Activated CD8-positive, alpha-beta T cell treated with anti-CD3 and anti-CD28 coated beads, Interleukin-2, amount 10 ng/mL, durations not matched to agents 7 days and 5 days (primary cell): ENCODE measurements at regions not wholly inside any gene's neighbourhood (a gene's known extent, or its start where the extent isn't known, plus 50 kb on each side); places are given as distances from the start of the nearest gene placed in this dataset.

ENCODE experiments used
- ATAC-seq: fragments of 150-1000 bp; cut with Tn5 transposase; one replicate; pipeline ENCODE4 v1.10.0; 2021; ENCODE audit warnings: moderate library complexity
- CTCF ChIA-PET: fragments of 350-600 bp; sonication (Branson Sonifier 250); formaldehyde crosslinking; loops from one replicate; lab custom pipeline; 2021; ENCODE audit warnings: antibody characterized with exemption; lab: Charles Lee
- POLR2A ChIA-PET: fragments of 350-600 bp; sonication (Branson Sonifier 250); formaldehyde crosslinking; loops from one replicate; lab custom pipeline; 2021; ENCODE audit warnings: antibody characterized with exemption; lab: Charles Lee
- DNase-seq: peaks from one replicate; pipeline ENCODE4 v3.0.0-alpha.2; 2020
- H3K27ac Mint-ChIP-seq: one replicate; pipeline ENCODE4 v1.8.0; 2021; ENCODE audit warnings: mild to moderate bottlenecking, mixed read lengths
- H3K27me3 Mint-ChIP-seq: one replicate; pipeline ENCODE4 v1.8.0; 2021; ENCODE audit warnings: low read depth, mixed read lengths
- H3K36me3 Mint-ChIP-seq: one replicate; pipeline ENCODE4 v1.8.0; 2021; ENCODE audit warnings: low read depth, mixed read lengths
- H3K4me1 Mint-ChIP-seq: one replicate; pipeline ENCODE4 v1.8.0; 2021; ENCODE audit warnings: low read depth, mixed read lengths
- H3K4me3 Mint-ChIP-seq: one replicate; pipeline ENCODE4 v1.8.0; 2021; ENCODE audit warnings: mild to moderate bottlenecking, mixed read lengths
- H3K9me3 Mint-ChIP-seq: one replicate; pipeline ENCODE4 v1.8.0; 2022; ENCODE audit warnings: mixed read lengths; ENCODE audit not compliant: insufficient read depth

DNA sequence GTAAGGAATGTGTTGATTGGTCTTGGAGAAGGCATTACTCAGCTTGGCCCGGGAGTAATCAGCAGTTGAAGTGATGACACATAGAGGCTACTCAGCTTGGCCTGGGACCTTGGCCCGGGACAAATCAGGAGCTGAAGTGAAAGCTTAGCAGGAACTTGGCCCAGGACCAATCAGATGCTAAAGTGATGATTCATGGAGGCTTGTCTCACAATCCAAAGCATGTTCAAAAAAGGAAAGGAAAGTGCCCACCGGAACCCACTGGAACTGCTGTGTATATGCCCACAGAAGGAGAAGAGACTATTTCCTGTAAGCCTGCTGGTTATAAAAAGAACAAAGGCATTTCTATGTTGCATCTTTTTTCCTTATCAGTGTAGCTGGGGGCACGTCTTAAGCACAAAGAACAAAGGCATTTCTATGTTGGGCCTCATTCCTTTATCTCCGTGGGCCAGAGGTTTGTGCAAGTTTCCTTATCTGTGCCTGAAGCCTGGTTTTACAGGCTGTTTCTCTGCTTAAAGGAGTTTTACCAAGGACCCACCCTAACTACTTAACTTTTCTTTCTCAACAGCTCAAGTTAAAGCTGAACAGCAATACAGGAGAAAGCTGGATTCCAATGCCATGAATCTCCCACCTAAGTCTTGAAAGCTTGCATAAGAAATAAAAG, 1176.7 kb downstream of the NLGN4X start:
- Mint-ChIP-seq H3K27me3 (no peaks in the 10 kb centered on the region), H3K27ac (no peak overlapping the region), H3K4me1 (no peaks in the 10 kb centered on the region), H3K9me3 (no peaks in the 10 kb centered on the region), H3K4me3 (no peak overlapping the region), H3K36me3 (no peaks in the 10 kb centered on the region)
- CTCF ChIA-PET = no interaction called here
- POLR2A ChIA-PET = no interaction called here
- DNase-seq = no peak
- ATAC-seq = no peak

- ChIA-PET POLR2A (no interaction called here), CTCF (no interaction called here)
- no peaks in the 10 kb centered on the region for H3K4me1 Mint-ChIP-seq
- DNase-seq = no peak
- no peaks in the 10 kb centered on the region for H3K36me3 Mint-ChIP-seq
- H3K27me3 Mint-ChIP-seq = no peaks in the 10 kb centered on the region
- H3K9me3 Mint-ChIP-seq = no peaks in the 10 kb centered on the region
- no peak overlapping the region for H3K27ac Mint-ChIP-seq
- no peak for ATAC-seq
- no peak overlapping the region for H3K4me3 Mint-ChIP-seq
These were observed 1186.1 kb downstream of the NLGN4X start for GRCh38 chrX:5042563-5042962.

- Mint-ChIP-seq H3K27me3 (no peaks in the 10 kb centered on the region), H3K4me3 (no peak overlapping the region), H3K27ac (no peak overlapping the region), H3K9me3 (no peaks in the 10 kb centered on the region), H3K4me1 (no peaks in the 10 kb centered on the region), H3K36me3 (no peaks in the 10 kb centered on the region)
- POLR2A ChIA-PET = no interaction called here
- DNase-seq = no peak
- no peak for ATAC-seq
- CTCF ChIA-PET = no interaction called here
These were observed 1196.9 kb downstream of the NLGN4X start for GRCh38 chrX:5031792-5032191.

DNA sequence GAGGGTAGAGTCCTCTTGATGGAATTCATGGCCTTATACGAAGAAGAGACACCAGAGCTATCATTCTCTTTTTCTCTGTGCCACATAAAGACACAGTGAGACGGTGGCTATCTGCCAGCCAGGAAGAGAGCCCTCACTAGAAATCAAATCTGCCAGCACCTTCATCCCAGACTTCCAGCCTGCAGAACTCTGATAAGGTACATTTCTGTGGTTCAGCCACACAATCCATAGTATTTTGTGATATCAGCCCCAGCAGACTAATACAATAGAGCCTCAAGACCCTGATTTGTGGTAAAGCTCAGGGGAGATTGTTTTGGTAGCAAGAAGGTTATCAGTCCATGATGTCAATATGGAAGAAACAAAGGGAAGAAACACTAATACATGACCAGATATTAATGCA, 1213.2 kb downstream of the NLGN4X start:
- H3K27me3 Mint-ChIP-seq = no peaks in the 10 kb centered on the region
- ChIA-PET POLR2A (no interaction called here), CTCF (no interaction called here)
- H3K4me1 Mint-ChIP-seq = no peaks in the 10 kb centered on the region
- ATAC-seq = no peak
- no peak for DNase-seq
- H3K27ac Mint-ChIP-seq = no peak overlapping the region
- no peak overlapping the region for H3K4me3 Mint-ChIP-seq
- H3K36me3 Mint-ChIP-seq = no peaks in the 10 kb centered on the region
- H3K9me3 Mint-ChIP-seq = no peaks in the 10 kb centered on the region

GRCh38 chrX:4994855-4995254, 1233.8 kb downstream of the NLGN4X start:
- H3K27ac Mint-ChIP-seq = no peak overlapping the region
- ChIA-PET CTCF (no interaction called here), POLR2A (no interaction called here)
- DNase-seq (no peak), ATAC-seq (no peak)
- H3K4me1 Mint-ChIP-seq = no peaks in the 10 kb centered on the region
- no peaks in the 10 kb centered on the region for H3K36me3 Mint-ChIP-seq
- no peak overlapping the region for H3K4me3 Mint-ChIP-seq
- H3K27me3 Mint-ChIP-seq = no peaks in the 10 kb centered on the region
- H3K9me3 Mint-ChIP-seq = peaks cover 5% of the 10 kb centered on the region

GRCh38 chrX:4978613-4979012, 1250.1 kb downstream of the NLGN4X start:
- ChIA-PET CTCF (no interaction called here), POLR2A (no interaction called here)
- Mint-ChIP-seq H3K36me3 (no peaks in the 10 kb centered on the region), H3K27ac (no peak overlapping the region), H3K9me3 (no peaks in the 10 kb centered on the region), H3K4me1 (no peaks in the 10 kb centered on the region), H3K4me3 (no peak overlapping the region), H3K27me3 (no peaks in the 10 kb centered on the region)
- DNase-seq = no peak
- ATAC-seq = no peak

DNA sequence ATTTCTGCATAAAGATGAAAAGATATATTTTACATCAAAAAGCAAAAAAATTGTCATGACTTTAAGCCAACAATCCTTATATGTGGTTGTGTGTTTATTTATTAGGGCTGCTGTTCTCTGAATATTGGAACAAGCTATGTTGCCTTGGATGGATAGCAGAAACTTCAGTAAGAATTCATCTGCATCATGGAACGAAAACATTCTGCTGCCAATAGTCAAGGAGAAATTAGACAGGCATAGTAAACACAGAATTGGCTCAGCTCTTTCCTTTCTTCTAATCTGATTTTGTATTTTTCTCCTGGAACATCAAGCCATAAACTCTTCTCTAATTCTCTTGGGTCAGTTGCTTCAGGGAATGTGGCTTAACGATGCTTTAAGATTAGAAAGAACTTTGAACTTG, 1257.0 kb downstream of the NLGN4X start:
- no peaks in the 10 kb centered on the region for H3K27me3 Mint-ChIP-seq
- H3K27ac Mint-ChIP-seq = no peak overlapping the region
- H3K36me3 Mint-ChIP-seq = no peaks in the 10 kb centered on the region
- no peaks in the 10 kb centered on the region for H3K4me1 Mint-ChIP-seq
- CTCF ChIA-PET = no interaction called here
- no peak for ATAC-seq
- DNase-seq = no peak
- POLR2A ChIA-PET = no interaction called here
- H3K4me3 Mint-ChIP-seq = no peak overlapping the region
- H3K9me3 Mint-ChIP-seq = peaks cover 4% of the 10 kb centered on the region

GRCh38 chrX:4964112-4964511, 1250.7 kb upstream of the PRKX start:
- Mint-ChIP-seq H3K4me3 (no peak overlapping the region), H3K36me3 (no peaks in the 10 kb centered on the region), H3K27ac (no peak overlapping the region), H3K9me3 (peaks cover 6% of the 10 kb centered on the region), H3K27me3 (no peaks in the 10 kb centered on the region), H3K4me1 (no peaks in the 10 kb centered on the region)
- no peak for DNase-seq
- ChIA-PET CTCF (no interaction called here), POLR2A (no interaction called here)
- no peak for ATAC-seq

DNA sequence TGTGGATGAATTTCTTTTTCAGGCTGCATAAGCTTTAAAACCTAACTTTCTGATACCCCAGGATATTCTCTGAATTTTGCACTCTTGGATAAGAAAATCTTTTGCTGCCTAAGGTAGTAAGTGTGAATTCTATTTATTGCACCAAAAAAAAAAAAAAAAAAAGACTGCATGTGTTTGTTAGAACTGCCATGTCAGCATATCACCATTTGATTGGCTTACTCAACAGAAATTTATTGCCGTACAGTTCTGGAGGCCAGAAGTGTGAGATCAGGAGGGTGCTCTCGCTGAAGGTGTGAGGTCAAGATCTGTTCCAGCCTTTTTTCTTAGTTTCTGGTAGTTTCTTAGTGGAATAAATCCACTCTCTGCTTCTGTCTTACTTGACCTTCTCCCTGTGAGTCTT, 1250.0 kb upstream of the PRKX start:
- H3K9me3 Mint-ChIP-seq = peaks cover 6% of the 10 kb centered on the region
- H3K27ac Mint-ChIP-seq = no peak overlapping the region
- no peaks in the 10 kb centered on the region for H3K4me1 Mint-ChIP-seq
- ATAC-seq (no peak), DNase-seq (no peak)
- no peaks in the 10 kb centered on the region for H3K36me3 Mint-ChIP-seq
- ChIA-PET CTCF (no interaction called here), POLR2A (no interaction called here)
- no peaks in the 10 kb centered on the region for H3K27me3 Mint-ChIP-seq
- no peak overlapping the region for H3K4me3 Mint-ChIP-seq

DNA sequence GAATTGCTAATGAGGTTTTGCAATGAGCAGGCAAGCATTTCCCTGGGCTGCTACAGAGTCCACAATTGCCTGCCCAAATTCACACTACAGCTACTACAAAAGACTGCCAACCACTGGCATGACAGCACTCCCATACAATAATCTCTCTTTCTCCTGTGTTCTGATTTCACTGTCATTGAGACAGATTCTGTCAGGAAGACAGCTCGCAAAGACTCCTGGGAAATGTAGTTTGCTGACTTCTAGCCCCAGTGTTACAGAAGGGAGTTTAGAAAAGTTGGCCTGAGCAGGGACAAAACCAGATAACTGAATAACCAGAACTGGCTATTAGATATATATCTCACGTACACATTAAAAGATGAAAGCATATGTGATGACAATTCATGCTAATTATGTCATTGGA, 1231.3 kb upstream of the PRKX start:
- CTCF ChIA-PET = no interaction called here
- no peaks in the 10 kb centered on the region for H3K9me3 Mint-ChIP-seq
- POLR2A ChIA-PET = no interaction called here
- H3K4me1 Mint-ChIP-seq = no peaks in the 10 kb centered on the region
- H3K27ac Mint-ChIP-seq = no peak overlapping the region
- no peak for ATAC-seq
- no peak for DNase-seq
- no peak overlapping the region for H3K4me3 Mint-ChIP-seq
- no peaks in the 10 kb centered on the region for H3K36me3 Mint-ChIP-seq
- H3K27me3 Mint-ChIP-seq = no peaks in the 10 kb centered on the region

DNA sequence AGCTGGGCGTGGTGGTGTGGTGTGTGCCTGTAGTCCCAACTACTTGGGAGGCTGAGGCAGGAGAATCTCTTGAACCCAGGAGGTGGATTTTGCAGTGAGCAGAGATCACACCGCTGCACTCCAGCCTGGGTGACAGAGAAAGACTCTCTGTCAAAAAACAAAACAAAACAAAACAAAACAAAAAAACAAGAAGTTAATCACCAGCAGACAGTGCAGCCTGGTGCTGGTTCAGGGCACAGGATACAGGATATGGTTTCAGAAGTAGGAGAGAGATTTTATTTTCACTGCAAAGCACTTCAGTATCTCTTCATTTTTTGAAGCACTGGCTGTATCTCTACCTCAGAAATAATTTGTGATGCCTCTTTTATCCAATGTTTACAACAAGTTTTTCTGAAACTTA, 1222.9 kb upstream of the PRKX start:
- ChIA-PET CTCF (no interaction called here), POLR2A (no interaction called here)
- no peaks in the 10 kb centered on the region for H3K27me3 Mint-ChIP-seq
- H3K36me3 Mint-ChIP-seq = no peaks in the 10 kb centered on the region
- DNase-seq (no peak), ATAC-seq (no peak)
- H3K9me3 Mint-ChIP-seq = no peaks in the 10 kb centered on the region
- H3K27ac Mint-ChIP-seq = no peak overlapping the region
- no peaks in the 10 kb centered on the region for H3K4me1 Mint-ChIP-seq
- no peak overlapping the region for H3K4me3 Mint-ChIP-seq

GRCh38 chrX:4935846-4936245, 1222.4 kb upstream of the PRKX start:
- ChIA-PET CTCF (no interaction called here), POLR2A (no interaction called here)
- H3K27me3 Mint-ChIP-seq = no peaks in the 10 kb centered on the region
- DNase-seq = no peak
- no peak for ATAC-seq
- H3K27ac Mint-ChIP-seq = no peak overlapping the region
- no peaks in the 10 kb centered on the region for H3K36me3 Mint-ChIP-seq
- no peak overlapping the region for H3K4me3 Mint-ChIP-seq
- no peaks in the 10 kb centered on the region for H3K9me3 Mint-ChIP-seq
- H3K4me1 Mint-ChIP-seq = no peaks in the 10 kb centered on the region

DNA sequence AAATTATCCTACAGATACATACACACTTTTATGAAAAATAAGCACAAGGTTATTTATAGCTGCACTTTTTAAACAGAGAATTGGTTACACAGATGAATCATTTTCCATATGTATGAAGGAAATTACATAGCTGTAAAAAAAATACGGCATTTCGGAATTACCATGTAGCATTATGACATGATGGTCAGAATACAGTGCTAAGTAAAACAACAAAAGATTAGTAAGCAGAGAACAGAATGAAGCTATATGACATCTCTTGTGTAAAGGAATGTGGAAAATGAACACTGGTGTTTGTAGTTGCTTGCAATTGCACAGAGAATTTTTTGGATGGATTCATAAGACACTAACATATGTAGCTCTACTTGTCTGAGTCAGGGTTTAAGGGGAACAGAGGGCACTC, 1222.0 kb upstream of the PRKX start:
- Mint-ChIP-seq H3K9me3 (no peaks in the 10 kb centered on the region), H3K4me3 (no peak overlapping the region), H3K4me1 (no peaks in the 10 kb centered on the region), H3K27me3 (no peaks in the 10 kb centered on the region), H3K36me3 (no peaks in the 10 kb centered on the region), H3K27ac (no peak overlapping the region)
- no peak for ATAC-seq
- DNase-seq = no peak
- CTCF ChIA-PET = no interaction called here
- POLR2A ChIA-PET = no interaction called here
